NCI-H2081 treated with DMSO at 0.1 percent for 48 hours (cell line): ENCODE measurements at regions not wholly inside any gene's neighbourhood (a gene's known extent, or its start where the extent isn't known, plus 50 kb on each side); places are given as distances from the start of the nearest gene placed in this dataset.
"Not testable (repeated sequence)": the region's sequence is repeated elsewhere in the genome, so short reads cannot be mapped to it uniquely, and the experiment has no call there.

Experiments used
- DNase-seq: peaks from one replicate; lab custom pipeline; 2025; lab: John Stamatoyannopoulos, UW

DNA sequence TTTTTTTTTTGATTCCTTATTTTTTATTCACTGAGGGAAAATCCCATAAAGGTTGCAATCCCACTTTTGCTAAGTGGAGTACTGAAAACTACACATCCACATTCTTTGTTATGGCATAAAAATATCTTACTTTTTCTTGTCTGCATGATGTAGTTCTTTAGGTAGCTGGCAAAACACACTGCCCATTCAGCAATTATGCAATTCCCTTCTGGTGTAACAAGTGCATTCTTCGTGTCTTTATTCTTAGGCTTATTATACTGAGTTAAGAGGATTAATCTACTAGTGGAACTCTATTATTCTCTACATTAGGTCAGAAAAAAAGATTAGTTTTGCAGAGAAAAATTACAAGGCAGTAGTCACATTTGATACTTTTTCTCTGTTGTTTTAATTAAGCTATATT is 403.8 kb upstream of the GBE1 start:
- no peak for DNase-seq

DNA sequence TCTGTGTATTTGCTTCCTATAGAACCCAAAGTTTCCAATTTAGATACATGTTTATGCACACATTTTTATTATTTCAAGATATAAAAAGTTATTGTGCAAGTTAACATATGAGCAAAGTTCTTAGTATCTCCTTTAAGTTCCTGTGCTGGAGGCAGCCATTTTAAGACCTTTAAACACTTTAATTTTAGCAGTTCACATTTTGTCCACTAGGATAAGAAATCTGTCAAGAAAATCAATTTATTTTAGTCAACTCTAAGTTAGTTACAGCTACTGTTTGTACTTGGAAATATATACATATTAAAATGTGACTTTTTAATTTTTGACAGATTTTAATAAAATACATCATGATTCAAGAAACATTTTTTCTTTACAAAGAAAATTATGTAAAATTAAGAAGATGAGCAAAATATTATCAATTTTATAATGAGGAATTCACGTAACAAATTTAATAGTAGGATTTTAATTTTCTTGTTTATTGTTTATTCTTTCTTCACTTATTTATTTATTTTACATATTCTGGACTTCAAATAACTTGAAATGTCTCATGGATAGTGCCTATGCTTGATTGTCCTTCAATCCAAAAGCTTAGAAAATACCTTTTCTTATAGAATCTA is 402.6 kb upstream of the GBE1 start:
- DNase-seq = no peak

DNA sequence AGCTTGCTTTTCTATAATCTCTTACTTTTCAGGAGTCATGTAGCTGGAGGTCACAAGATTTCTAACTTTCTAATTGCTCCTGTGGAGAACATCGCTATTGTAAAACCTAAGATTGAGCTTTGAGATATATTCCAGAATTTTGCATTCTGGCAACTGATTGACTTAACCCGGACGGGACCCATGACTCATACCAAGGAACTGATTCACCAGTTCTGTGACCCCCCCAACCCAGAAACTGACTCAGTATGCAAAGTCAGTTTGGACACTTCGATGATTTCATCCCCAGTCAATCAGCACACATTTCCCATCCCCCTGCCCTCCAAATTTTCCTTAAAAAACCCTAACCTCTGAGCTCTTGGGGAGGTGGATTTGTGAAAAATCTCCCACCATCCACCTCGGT is 396.5 kb upstream of the GBE1 start:
- no peak for DNase-seq

DNA sequence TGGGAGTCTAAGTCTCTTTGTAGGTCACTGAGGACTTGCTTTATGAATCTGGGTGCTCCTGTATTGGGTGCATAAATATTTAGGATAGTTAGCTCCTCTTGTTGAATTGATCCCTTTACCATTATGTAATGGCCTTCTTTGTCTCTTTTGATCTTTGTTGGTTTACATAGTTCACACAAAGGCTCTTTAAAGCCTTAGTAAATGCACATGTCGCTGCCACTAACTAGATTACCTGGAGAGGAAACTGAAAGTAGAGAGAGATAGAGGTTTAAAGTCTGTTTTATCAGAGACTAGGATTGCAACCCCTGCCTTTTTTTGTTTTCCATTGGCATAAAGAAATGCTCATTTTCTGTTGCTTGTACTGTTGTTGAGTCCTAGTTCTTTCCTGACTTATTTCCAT is 392.4 kb upstream of the GBE1 start:
- DNase-seq = not testable (repeated sequence)

DNA sequence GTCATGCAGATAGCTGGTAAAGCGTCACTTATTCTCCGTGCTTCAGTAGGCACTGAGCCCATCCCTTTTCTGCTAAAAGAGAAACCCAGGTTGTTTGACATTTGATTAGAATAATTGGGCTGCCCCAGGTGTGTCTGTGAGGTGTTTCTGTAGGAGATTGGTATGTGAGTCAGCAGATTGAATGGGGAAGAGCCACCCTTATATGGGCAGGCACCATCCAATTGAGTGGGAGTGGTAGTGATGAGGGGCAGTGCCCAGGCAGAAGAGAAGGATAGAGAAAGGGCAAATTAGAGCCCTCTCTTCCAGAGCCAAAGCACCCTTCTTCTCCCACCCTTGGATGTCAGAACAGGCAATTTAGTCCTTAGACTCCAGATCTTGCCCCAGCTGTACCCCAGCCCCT is 384.3 kb upstream of the GBE1 start:
- no peak for DNase-seq

DNA sequence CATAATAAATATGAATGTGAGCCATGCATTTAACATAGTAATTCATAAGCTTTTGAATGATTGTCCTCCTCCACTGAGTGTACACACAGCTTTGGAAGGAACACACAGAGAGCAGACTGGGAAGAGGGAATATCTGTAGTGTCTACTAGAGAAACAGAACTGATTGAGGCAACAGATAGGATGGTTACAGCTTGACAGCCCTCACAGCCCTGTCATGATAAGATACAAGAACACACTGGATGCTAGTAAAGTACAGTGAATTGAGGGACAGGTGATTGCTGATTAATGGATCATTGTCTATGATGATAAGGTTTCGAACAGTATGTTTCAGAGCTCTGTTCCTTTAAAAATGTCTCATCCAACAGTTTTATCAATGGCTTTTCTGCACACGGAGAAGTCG is 383.4 kb upstream of the GBE1 start:
- DNase-seq = no peak

DNA sequence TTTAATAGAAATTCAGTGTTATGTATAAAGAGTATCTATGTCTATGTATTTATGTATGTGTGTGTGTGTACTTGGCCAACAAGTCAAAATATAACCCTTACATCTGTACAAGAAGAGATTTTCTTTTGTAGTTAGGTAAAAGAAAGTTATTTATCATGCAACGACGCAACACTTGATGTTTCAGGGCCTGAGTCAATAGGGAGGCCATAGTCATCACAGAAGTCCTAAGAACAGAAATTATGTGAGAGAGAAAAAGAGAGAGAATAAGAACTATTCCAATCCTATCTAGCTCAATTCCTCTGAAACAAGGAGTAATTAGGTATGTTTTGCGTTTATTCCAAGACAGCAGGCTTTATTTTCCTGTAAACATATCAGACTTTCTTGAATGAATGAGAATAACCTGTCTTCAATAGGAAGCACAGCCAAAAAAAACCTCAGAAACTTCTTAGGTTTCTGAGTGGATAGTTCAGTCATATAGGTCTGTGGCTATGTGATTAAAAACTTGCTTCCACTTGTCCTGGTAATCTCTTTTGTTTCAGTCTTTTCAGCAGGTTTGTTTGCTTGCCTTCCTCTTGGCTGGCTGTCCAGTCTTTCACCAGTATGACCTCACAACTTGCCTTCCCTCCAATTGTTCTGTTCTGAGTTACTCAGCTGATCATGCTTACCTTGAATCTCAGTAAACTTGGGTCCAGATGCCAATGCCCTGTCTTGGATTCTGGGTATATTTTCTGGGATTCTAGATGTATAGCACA is 382.4 kb upstream of the GBE1 start:
- no peak for DNase-seq

DNA sequence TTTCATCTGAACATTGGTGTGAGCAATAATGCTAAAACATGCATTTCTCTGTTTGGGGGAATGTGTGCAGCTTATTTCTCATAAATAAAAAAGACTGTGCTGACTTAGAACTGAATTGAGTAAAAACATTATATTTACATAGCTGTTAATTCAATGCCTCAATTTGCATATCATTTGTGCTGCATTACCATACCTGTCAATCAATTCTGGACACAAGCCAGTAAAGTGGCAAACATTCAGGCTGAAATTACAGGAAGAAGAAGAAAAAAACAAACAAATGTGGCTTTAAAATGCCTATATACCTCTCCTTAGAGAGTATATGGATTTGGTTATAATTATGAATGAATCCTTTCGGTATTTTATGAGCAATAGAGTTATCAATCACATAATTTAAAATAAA is 380.1 kb upstream of the GBE1 start:
- no peak for DNase-seq

DNA sequence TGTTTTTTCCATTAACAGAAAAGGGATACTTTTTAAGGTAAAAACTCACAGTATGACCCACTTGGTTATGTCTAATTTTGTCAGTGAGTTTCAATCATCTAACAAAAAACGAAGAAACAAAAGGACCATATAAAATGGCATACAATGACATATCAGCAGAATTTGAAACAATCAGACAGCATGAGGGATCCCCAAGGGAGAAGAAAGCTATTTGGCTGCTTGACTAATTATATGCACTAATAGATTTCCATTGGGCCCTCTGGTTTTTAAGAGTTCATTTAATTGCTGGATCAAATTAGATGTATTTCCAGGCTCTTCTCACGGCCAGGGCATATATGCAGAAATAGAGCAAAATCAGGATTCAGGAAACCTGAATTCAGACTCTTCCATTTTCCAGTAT is 376.4 kb upstream of the GBE1 start:
- DNase-seq = no peak

DNA sequence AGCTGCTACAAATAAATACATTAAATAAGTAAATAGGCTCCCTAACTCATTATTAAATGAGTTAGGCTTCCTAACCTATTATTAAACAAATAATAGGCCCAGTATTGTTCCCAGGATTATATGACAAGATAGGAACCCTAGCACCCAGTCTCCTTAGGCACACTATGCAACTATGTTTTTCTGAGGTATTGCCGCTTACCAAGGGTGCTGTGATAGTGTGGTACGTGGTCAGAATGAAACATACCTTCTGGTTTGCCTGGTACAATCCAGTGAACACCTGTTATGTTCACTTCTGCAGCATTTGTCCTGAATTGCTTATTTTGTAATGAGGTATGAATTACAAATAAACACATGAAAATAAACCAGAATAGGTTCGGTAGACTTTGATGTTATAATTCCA is 375.6 kb upstream of the GBE1 start:
- no peak for DNase-seq

DNA sequence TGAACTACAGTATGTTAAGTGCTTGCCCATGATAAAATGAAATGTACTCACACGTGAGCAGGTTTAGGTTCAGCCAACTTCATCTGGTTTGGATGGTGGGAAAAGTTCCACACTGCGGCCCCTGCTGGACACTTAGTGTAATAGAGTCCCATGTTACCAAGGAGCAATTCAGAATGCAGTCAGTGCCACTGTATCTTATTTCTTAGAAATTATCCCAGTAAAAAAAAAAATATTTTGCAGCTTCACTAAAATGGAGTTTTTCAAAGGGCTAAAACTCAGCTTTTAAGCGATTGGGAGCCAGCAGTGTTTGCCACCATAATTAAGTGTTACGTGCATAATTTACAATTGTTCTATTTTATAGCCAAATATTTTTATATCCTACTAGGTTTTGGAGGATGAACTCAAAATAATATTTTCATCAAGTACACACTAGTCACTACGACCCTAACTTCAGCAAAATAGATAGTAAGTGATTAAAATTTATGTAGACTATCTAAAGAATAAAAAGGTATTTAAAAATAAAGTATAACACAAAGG is 371.7 kb upstream of the GBE1 start:
- DNase-seq = no peak

DNA sequence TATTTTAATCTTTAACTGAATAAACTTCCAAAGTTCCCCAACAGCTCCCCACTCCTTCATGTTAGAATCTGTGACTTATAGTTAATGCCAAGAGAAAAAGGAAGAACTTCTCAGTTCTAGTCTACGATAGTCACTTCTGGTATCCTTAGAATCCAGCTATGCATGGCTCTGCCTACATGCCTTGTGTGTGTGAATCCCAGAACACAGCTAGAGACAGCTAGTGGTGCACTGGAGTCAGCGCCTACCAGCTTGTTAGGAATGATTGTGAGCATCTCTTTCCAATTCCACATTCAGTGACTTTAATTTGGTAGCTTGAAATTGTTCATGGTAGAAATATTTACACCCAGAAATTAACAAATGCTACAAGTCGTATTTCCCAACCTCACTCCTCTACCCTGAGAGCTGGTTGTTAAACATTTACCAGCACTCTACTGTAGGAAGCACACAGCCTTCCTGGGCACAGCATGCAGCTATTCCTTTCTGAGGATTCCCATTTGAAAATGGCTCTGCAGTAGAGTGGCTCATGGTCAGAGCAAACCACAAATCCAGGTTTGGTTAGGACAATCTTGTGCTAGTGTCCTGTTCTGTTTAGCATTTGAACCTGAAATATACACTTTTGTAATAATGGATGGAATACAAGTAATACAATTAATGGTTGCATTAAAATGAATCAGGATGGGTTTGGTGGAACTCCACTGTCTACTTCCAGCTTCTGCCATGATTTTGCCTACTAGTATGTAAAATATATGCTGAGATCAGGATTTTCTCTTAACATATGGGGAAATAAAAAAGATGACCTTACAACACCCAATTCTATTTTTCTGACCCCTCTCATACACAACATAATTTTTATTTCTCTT is 371.0 kb upstream of the GBE1 start:
- no peak for DNase-seq

DNA sequence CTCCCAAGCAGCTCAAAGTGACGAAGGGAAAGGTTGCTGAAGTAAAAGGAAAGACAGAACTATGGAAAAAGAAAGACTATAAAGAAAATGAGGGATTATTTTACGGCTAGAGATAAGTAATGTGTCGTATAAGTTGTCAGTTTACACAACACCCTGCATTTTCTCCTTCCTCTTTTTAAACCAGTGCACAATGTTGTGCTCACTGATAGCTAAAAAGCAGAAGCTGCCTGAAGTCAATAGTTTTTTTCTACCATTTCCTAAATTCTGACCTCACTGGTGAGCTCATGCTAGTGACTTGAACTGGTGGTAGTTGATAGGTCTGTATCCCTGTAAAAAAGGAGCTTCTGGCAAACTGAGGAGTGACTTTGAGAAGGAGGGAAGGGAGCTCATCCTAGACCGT is 368.6 kb upstream of the GBE1 start:
- no peak for DNase-seq

DNA sequence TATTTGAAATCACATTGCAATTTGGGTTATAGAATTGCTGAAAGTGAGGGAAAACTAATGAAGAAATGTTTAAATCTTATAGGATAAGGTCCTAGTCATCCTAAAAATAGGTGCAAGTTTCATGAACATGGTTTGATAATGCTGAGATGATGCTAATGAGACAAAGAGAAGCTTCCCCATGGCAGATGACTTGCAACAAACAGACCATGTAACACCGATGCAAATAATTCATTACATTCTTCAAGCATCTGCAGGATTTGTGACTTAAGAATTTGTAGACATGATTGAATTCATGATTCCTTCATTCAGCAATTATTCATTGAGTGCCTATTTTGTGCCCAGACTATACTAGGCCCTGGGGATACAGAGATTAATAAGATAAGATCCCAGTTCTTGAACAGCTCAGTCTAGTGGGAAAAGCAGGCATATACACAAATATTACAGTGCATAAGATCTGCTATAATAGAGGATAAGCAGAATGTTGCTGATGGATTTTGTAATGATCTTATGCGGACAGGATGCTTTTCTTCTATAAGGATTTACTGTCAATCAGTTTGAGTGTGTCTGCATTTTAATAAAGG is 367.9 kb upstream of the GBE1 start:
- no peak for DNase-seq

DNA sequence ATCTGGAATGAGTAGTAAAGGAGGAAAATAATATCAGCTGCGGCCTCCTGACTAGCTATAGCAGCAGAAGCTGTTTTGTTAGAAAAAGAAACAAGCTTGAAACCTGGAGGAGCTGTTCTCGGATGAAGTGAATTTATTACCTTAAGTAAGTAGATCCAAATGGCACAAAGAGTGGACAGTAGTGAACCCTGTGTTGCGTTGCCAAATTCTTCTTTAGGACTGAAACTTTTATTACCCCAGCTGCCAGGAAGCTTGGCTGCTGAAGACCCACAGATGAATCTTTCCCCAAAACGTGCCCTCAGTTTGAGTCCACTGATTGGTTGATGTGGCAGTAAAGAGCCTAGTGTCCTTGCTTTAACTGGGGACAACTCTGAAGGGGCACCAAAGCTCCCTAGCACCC is 366.8 kb upstream of the GBE1 start:
- DNase-seq = no peak

DNA sequence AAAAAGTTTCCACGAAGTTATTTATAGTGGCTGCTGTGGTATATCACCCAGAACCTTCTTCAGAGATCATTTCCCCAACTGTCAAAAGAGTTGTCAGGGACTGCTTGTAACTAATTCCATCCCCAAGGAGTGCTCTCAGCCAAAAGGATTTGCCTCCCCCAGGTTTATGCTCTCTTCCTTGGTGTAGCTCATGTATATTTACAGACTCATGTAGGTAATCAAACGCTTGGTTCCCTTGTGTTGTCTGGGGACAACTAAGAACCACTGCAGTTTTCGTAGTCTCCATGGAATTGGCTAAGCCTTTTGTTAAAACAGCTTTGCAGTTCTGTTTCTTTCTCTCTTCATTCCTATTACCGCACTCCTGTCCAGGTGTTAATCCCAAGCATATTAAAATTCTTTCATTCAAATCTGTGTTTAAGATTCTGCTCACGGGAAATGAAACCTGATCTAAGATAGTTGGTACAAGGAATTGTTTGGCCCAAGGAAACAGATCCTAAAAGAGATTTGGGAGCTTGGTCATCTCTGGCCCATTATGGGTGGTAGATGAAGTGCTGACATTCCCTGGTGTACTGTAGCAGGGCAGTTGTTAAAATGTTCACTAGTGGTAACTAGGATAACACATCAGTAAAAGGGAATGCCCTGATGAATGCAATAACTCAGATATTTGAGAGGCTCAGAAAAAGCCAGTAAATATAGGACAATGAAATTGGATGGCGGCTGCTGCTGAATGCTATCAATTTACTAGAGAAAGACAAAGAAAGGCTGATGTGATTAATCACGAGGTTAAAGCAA is 361.3 kb upstream of the GBE1 start:
- DNase-seq = no peak

DNA sequence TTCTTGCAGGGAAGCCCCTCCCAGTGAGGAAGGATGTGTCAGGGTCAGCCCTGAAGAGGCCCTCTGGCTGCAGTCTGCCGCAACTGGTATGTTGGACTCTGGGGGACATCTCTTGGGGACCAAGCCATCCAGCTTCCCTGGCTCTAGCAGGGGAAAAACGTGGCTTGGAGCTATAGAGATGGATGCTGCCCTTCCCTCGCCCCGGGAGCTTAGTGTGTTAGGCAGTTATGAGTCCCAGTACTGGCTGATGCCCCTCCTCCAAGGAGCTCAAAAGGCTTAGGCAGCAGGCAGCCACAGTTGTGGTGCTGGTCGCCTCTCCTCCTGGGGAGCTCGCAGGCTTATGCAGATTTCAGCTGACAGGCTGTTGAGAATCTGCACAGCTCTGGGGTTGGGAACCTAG is 353.1 kb upstream of the GBE1 start:
- DNase-seq = no peak

DNA sequence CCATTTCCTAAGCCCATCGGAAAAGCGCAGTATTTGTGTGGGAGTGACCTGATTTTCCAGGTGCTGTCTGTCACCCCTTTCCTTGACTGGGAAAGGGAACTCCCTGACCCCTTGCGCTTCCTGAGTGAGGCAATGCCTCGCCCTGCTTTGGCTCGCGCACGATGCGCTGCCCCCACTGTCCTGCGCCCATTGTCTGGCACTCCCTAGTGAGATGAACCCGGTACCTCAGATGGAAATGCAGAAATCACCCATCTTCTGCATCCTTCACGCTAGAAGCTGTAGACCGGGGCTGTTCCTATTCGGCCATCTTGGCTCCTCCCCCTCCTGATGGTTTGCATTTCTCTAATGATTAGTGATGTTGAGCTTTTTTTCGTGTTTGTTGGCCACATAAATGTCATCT is 349.3 kb upstream of the GBE1 start:
- not testable (repeated sequence) for DNase-seq

DNA sequence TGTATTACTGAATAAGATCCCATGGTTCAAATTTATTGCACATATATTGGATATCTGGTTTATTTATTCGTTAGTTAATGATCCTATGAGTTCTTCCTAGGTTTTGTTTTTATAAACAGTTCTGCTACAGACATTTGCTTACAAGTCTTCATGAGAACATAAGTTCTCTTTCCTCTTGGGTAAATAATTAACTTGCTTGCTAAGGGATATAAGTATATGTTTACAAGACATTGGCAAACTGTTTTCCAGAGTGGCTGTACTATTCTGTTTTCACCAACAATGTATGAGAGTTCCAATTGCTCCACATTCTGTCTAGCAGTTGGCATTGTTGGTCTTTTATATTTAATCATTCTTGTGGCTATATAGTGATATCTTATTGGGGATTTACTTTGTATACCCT is 341.8 kb upstream of the GBE1 start:
- no peak for DNase-seq

DNA sequence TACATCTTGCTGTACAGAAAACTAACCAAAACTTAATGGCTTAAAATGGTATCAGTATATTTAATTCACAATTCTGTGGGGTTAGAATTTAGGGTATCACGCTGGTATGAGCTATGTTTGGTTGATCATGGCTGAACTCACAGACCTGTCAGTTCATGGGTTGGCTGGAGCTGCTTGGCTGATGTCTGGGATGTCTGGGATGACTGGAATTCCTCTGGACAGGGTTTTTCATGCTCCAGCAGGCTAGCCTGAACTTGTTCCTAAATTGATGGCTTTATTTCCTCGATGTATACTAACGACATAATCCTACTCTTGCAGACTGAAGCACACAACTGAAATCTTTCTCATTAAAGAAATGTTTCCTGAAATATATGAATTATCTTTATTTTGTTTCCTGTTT is 338.9 kb upstream of the GBE1 start:
- DNase-seq = no peak

DNA sequence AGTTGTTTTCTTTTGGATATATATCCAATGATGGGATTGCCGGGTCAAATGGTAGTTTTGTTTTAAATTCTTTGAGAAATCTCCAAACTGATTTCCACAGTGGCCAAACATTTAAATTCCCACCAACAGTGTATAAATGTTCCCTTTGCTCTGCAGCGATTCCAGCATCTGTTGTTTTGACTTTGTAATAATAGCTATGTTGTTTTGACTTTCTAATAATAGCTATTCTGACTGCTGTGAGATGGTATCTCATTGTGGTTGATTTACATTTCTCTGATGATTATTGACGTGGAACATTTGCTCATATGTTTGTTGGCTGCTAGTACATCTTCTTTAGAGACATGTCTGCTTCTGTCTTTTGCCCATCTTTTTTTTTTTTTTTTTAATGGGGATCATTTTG is 332.2 kb upstream of the GBE1 start:
- no peak for DNase-seq

DNA sequence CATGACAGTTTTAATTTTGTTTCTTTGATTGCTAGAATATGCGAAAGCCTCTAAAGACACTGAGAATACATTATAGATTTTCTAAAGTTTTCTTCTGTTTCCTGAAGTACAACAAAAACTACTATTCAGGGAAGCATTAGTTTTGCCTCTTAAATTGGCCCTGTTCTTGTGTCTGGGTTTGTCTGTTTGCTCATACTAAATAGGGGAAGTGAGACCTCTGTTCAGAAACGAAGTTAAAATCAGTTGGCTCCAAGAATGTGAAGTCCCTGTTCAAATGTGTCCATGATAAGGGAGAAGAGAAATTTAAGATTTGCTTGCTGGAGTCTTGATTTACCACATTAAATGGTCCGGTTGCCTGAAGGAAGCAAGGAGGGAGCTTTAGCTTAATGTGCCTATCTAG is 327.3 kb upstream of the GBE1 start:
- DNase-seq = no peak
